NCI-H2081 treated with DMSO at 0.1 percent for 48 hours (cell line): ENCODE measurements at regions not wholly inside any gene's neighbourhood (a gene's known extent, or its start where the extent isn't known, plus 50 kb on each side); places are given as distances from the start of the nearest gene placed in this dataset.
"Not testable (repeated sequence)": the region's sequence is repeated elsewhere in the genome, so short reads cannot be mapped to it uniquely, and the experiment has no call there.

Experiments
- DNase-seq: peaks from one replicate; lab custom pipeline; 2025; lab: John Stamatoyannopoulos, UW

DNA sequence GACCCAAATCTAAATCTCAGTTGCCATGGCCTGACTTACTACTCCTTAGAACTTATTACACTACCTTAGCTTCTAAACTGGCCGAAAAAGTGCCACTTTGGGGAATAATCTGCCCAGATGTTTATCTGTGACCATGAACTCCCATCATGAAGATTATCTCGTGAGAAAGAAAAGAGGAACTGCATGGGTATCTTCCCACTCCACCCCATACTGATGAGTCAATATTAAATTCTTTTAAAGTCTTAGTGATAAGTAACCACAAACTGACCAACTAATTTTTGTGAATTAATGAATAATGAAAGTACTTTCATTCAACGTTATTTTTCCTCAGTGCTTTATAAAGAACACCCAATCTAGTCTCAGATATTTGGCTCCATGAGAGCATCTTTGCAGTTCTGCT, 493.5 kb downstream of the EBF1 start:
- DNase-seq = no peak

DNA sequence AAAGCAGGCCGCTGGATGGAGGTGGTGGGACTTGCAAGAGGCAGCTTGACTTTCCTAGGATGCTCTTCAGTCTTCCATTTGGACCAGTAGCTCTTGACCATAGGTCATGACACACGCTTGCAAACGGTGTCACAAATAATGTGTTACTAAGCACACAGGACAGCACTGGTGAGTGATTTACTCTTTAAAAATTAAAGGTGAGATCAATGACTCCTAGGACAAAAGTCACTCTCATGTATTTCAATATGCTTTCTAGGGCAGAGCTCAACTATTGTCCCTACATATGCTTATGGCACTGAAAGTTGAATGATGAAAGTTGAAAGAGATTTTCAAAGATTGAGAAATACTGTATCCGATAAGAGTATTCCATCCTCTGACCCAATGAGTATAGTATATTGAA, 496.7 kb downstream of the EBF1 start:
- DNase-seq = no peak

DNA sequence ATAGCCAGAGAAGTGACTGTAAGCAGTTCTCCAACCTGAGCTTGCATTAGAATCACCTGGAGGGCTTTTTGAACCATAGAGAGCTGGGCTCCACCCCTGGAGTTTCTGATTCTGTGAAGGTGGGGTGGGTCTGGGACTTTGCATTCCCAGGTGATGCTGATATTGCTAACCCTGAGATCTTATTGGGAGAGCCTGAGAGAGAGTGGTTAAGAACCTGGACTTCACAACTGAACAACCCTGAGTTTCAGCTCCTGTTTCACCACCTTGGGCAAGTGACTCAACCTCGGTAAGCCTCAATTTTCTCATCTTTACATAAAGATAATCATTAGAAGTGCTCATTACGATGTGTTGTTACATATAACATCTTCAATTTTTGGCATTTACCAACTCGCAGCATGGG, 498.6 kb downstream of the EBF1 start:
- DNase-seq = no peak

DNA sequence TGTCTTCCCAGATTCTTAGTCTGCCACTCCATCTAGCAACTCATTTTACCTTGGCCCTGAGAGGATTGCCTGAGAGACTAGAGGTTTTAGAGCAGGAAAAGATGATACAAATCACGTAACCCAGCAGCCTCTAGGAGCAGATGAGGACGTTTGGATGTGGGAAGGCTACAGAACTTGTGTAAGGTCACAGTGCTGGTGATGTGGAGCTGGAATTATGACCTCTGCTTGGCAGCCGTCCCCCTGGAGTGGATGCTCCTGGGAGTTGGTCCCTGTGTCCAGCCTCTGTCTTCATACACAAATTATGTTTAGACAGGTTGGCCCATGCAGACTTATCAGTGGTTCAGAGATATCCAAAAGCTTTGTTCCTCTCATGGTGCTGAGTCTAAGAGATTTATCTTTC, 499.0 kb downstream of the EBF1 start:
- no peak for DNase-seq

DNA sequence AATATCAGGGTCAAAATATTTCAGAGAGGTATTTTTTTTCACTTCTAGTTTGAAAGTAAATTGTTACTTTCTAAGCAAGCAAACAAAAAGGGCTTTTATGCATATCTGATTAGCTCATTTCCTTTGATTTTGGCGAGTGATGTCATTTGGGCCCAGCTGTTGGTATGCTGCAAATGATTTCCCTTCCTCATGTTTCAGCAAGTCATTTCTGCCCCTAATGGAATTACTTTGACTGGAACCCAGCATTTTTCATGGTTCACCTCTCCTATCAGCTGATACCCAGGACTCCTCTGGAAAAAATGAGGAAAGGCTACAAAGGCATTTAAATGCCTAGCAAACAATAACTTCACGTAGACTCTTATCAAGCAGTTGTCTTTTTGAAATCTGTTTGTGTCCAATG, 500.6 kb downstream of the EBF1 start:
- DNase-seq = no peak

DNA sequence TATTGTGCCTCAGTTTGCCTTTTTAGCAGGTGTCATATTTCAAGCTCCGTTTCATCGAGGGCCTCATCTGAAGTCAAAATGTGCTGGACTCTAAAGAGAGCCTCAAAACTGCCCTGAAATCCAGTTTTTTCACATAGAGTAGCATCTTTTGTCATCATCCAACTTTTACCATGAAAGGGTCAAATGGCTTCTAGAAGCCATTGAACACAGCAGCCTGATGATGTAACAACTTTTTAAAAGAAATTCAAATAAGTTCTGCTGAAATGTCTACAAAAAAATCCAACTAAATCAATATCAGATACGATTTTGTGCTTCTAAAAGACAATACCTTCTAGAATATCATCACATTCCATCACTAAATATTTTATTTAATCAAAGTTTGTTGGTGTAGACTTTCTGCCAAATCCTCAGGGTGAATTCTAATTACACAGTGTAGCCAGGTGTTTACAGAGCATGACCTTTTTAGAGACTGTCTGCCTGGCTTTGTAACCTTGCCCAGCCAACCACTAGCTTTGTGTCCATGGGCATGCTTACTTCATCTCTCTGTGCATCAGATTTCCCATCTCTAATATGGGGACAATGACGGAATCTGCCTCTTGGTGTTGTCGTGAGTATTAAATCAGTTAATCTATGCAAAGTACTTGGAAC, 505.0 kb downstream of the EBF1 start:
- no peak for DNase-seq

DNA sequence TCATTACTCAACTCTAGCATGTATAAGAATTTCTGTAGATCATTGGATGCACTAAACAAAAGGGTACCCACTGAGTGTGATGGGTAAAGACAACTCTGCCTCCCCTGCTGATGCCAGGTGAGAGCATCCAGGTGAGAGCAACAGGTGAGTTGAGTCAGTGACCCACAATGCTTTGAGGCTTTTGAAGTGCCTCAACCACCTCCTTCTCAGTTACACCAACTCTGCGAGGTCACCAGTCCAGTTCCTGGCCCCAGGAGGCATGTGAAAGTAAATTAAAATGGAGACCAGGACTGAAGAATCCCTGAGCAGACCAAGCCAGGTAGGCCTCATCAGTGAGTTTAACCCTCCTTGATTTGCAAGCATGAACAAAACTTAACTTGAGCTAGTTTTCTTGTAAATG, 505.8 kb downstream of the EBF1 start:
- DNase-seq = no peak

DNA sequence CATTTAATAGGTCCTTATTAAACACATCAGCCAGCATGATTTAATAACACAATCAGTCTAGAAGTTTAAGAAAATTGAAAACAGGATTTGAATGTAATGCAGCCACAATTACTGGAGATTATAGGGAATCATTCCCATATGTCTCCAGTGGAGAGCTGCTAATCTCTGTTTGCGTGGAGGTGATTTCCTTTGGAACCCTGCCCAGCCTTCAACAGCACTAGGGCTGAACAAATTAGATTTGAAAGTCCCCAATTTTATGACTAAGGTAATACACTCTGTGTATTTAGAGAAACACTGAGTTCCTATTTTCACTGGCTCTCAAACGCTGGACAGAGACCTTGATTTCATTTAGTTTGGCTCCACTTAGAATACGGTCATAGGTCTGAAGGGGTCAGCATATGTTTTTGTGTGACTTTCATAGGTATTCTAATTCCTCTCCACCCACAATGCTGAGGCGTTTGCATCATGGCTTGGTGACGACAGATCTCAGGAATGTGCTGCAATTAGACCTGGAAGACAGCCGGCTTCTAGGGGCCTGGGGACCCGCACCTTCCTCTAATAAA, 508.3 kb downstream of the EBF1 start:
- DNase-seq = peak; percentile 74

DNA sequence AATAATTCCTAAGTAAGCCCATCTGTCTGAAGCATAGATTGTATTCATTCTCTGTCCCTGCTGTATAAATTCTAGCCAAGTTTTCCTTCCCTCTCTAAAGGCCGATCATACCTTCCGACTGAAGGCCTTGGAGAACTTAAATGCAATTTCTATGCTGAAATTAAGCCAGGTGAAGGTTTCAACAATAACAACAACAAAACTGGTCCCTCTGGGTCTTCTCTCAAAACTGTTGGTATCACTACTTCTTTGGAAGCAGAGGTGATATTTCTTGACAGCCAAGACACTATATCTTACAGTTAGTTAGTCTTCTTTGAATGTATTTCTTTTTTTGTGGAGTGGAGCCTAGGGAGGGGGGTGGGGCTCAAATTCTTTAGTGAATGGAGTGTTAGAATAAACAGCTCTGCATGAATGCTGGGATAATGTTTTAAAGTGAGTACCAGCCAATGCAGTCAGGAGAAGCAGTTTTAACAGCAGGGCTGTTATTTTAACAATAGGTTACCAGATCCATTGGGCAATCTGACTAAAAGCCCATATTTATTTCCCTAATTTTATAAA, 508.9 kb downstream of the EBF1 start:
- no peak for DNase-seq

DNA sequence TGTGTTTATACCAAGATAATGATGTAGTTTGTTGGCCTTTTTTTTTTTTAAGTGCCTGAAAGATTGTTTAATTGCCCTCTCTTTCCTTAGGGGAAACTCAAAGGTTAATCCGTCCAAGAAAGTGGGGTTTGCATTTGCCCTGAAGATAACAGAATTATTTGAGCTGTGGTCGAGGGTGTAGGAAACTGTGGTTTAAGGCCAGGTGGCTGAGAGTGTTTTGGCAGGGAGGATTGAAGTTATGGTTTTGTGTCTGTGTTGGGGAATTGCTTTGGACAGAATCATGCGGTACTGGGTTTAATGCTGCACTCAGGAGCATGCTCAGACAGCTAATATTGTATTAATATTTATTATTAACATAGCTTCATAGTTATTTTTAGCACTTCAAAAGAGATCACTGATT, 509.8 kb downstream of the EBF1 start:
- DNase-seq = no peak

DNA sequence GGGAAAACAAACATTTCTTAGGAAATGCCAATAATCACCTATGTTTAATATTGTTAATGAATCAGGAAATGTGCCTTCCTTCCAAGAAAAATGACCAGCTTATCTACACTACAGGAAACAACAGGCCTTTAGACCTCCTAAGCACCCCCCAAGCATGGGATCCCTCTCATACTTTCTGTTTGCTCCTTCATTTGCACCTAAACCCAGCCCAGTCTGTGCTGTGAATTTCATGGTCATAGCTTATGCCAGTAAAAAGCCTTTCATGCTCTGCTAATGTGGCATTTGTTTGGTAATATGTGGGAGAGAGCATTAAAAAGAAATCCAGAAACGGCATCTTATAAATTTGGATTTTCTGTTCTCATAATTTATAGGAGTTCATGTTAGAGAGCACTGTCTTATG, 511.1 kb downstream of the EBF1 start:
- DNase-seq = no peak

DNA sequence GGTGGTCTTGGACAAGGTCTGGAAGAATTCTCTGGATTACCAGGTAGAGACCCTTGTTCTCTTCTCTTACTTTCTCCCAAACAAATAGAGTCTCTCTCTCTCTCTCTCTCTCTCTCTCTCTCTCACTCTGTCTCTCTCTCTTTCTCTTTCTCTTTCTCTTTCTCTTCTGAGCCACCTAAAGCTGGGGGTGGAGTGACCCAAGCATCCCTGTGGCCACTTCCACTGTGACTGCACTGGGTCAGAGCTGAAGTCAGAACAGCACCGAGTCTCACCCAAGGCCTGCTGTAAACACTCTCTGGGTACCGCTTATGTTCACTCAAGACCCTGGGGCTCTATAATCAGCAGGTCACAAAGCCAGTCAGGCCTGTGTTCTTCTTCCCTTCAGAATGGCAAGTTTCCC, 513.7 kb downstream of the EBF1 start:
- no peak for DNase-seq

DNA sequence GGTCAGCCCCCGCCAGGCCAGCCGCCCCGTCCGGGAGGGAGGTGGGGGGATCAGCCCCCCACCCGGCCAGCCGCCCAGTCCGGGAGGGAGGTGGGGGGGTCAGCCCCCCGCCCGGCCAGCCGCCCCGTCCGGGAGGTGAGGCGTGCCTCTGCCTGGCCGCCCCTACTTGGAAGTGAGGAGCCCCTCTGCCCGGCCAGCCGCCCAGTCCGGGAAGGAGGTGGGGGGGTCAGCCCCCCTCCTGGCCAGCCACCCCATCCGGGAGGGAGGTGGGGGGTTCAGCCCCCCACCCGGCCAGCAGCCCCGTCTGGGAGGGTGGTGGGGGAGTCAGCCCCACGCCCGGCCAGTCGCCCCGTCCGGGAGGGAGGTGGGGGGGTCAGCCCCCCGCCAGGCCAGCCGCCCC, 517.0 kb downstream of the EBF1 start:
- not testable (repeated sequence) for DNase-seq

DNA sequence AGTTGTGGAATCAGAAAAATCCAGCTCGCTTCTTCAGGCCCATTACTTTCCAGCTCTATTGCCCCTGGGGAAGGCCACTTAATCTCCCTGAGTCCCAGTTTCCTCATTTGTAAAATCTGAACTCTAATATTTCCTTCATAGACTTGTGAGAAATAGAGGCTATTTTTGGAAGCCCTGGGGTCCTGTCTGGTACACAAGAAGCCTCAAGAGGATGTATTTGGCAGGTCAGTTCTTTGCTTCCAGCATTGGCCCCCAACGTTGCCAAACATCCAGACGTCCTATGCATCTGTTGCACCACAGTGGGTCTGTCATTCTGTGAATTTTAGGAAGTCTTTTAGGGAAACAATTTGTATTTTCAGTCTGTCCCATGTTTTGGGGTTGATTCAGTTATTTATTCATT, 525.9 kb downstream of the EBF1 start:
- DNase-seq = no peak

DNA sequence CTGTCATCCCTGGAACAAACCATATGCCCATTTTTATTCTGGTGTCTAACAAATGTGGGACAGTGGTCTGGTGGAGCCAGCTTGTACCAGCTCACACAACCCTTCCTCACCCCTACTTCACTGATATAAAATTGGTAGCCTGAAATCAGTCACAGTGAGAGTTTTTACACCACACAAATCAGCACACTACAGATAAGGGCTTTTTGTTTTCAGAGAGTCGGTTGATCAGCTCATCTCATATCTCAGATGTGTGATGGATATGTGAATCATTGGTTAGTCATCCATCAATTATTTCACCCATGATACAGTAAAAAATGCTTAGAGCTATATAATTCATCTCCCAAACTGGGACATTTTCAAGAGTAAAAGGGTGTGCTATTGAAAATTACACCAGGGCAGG, 529.2 kb downstream of the EBF1 start:
- DNase-seq = no peak

DNA sequence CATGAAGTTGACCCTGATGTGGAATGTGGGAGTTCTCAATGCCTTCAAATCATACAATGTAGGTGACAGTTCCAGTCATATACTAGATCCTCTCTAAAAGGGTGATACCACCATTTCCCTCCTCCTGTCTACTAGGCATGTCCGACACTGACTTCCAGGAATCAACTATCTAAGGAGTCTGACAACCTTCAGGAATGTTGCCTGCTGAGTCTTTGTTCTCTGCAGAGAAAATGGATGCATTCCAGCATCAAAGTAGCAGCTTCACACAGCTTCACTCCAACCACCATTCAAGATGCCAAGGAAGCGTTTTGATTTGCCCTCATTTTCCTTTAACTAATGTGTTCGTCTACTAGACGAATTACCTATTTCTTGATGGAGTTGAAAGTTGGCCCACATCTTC, 530.2 kb downstream of the EBF1 start:
- DNase-seq = no peak

DNA sequence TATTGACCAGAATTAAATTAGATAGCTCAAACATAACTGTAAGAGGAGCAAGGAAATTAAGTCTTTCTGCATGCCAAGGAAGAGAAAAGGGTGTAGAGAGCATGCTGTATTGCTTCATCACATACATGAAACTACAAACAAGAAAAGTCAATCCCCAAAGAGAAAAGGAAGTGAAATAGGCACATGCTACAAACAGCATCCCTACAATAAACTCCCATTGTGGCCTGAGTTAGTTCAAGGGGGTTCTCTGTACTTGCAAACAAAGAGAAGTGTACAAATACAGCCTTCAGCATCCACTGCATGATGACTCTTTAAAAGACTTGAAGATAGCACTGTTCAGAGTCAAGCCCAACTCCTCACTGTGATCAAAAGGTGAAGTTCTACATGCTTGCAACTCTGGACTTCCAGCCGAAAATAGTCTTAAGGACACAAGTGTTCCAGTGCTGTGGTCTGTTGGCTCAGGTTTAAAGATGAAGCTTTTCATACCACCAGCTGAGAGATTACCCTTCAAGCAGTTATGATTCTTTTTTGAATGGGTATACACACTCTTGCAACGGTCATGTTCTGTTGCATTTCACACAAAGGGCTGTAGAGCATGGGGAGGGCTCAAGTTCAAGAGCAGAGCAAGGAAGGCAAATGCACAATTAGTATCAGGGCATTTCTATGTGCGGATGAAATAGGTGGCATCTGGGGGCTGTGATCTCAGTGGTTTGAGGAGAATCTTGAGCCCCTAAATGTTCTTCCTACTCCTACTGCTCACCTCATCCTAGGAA, 534.5 kb downstream of the EBF1 start:
- no peak for DNase-seq

DNA sequence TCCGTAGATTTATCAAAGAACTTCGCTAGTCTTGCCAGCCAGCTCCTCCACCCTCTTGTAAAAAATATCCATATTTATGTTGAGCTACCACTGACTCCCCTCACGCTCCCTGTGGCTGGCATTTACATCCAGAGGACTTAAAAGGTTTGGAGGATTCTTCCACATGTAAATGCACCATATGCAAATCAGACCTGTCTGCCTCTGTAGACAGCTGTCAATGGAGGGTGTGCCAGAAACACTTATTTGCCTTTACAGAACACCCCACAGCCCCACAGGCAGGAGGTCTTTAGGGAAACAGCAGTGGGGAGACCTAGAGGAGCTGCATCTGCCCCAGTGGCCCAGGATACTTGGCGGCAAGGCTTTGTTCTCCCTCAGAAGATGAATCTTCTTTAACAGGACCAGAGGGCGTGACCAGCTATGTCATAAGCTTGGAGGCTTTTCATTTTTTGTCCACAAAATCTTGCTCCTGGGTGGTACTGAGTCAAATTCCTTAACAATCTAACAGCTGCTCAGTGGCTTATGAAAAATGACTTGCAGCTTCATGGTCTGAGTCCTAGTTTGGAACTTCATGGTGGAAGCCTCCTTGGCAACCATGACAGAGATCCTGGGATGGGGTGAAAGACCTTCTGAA, 535.8 kb downstream of the EBF1 start:
- no peak for DNase-seq

DNA sequence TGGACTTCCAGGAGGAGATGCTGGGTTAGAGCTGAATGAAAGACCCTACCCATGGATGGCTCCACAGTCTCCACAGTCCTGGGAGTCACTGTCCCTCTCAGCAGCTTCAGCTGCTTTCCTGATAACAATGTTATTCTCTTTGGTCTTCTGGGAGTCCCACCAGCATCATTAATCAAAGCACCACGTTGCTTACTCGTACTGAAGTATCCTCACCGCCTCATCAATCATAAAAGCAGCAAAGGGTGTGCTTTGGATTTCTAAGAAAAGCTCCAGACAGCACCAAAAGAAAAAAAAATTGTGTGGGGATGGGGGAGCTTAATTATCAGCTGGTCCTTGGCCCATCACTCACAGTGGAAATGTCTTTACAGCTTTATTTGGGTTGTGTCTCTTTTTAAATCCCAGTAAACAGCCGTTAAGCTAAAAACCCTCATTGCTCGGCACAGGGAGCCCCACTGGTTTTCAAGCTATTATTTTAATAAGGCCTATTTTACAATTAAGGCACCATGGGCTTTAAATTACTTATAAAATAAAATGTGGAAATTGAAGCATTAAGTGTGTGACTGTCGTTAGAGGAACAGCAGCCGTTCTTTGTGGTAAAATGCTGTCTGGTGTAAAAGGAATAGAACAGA, 538.0 kb downstream of the EBF1 start:
- DNase-seq = no peak

DNA sequence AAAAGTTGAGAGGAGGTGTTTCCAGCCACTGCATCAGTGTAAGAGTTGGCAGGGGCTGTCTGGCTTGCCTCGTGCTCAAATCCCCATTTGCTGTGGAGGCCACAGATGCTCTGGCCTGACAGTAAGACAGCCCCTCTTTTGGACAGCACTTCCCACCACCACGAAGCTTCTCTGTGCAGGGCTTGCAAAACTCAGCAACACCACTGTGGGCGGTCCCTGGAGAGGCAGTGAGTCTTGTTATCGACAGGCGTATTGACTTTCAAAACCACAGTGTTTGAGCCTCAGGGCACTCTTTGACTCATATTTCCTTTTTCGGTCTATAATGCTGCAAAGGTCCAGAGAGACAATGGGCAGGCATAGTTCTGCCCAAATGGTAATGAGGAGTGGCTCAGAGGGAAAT, 539.5 kb downstream of the EBF1 start:
- no peak for DNase-seq

DNA sequence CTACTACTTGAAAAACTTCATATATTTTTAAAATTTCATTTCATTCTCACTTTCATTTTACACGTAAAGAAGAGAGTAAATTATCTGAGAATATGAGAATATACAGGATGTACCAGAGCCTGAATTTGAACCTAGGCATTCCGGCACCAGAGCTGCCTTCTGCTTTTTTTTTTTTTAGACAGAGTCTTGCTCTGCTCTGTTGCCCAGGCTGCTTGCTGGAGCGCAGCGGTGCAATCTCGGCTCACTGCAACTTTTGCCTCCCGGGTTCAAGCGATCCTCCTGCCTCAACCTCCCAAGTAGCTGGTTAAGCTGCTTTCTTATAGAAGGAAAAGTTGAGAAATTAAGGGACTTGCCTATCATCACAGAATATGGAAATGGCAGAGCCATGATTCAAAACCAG, 540.1 kb downstream of the EBF1 start:
- DNase-seq = no peak

DNA sequence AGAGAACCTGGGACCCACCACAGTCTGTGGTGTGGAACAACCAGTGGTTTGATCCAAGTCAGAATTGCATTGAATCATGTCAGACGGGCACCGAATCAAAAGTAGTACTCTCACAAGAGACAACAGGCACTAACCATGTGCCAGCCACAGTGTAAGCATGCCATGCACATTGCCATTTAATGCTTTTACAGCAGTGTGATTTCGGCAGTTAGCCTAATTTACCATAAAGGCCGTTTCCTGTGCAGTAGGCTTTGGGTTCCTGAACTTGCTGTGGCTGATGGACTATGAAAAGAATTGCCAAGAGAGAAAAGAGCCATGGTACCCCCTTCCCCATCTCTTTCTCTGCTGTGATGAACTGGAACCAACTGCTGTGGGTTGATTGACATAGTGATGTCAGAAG, 540.6 kb downstream of the EBF1 start:
- DNase-seq = no peak

DNA sequence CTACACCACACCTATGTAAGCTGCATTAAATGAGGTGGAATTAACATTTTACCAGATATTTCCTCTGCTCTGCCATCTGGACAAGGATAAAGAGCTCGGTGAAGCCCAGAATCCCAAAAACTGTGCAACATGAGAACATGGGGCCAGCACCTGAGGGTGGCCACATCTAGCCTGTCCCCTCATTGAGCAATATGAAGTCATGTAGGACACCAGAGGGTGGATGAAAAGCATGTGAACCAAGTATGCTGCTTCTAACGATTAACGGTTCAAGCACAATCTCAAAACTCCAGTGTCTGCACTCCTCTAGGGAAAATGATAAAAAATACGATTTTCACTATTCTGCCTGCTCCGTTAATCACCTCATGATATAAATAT, 545.8 kb downstream of the EBF1 start:
- DNase-seq = no peak
